ENCODE measurements at regions not wholly inside any gene's neighbourhood (a gene's known extent, or its start where the extent isn't known, plus 50 kb on each side); places are given as distances from the start of the nearest gene placed in this dataset.
"Not testable (repeated sequence)": the region's sequence is repeated elsewhere in the genome, so short reads cannot be mapped to it uniquely, and the experiment has no call there.

DNA sequence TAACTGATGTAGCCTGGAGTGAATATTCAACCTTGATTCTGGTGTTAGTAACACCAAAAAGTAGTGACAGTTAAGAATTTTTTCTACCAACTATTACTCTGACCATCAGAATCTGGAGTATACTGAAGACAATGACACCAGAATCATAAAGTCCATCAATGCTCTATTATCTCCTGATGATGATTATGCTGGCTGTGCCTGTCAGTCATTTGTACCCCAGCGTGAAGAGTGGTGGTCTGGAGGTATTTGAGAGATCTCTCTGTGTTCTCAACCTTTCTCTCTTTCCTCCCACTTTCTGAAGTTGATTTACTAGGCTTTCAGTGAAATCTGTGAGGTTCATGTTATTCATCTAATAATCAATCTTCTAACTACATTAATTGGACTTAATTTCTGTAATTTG, 615.4 kb downstream of the SLC16A7 start:
- no peaks in the 10 kb centered on the region for H4K20me1 ChIP-seq (ENCODE audit: insufficient read depth, low read length)
- H3K4me1 ChIP-seq (ENCODE audit: low read length), result no peaks in the 10 kb centered on the region
- no peaks in the 10 kb centered on the region; the same call in 1 of the 2 replicates for H3K9me3 ChIP-seq (ENCODE audit: insufficient read depth, low read length)
- H3K4me3 ChIP-seq (ENCODE audit: low read length), result no peak overlapping the region
- no peak overlapping the region for H3K4me2 ChIP-seq (ENCODE audit: low read length)
- H3K27me3 ChIP-seq (ENCODE audit: low read depth, low read length), result no peaks in the 10 kb centered on the region
- no peaks in the 10 kb centered on the region for H3K36me3 ChIP-seq (replicated peaks; ENCODE audit: low read depth, low read length)
- H3K27ac ChIP-seq (ENCODE audit: low read length), result no peak overlapping the region
- TF ChIP-seq CTCF (IDR thresholded peaks at IDR 0.05; ENCODE audit: low read depth, low read length) (no peak), EZH2phosphoT487 (IDR thresholded peaks at IDR 0.05; ENCODE audit: low read depth) (no peak)
- no peak overlapping the region for H3K9ac ChIP-seq (ENCODE audit: low read length)
- no peaks in the 10 kb centered on the region for H3K79me2 ChIP-seq (ENCODE audit: low read length)
- H2AFZ ChIP-seq (ENCODE audit: low read depth, low read length), result no peak overlapping the region

GRCh38 chr12:60212159-60213000, 616.6 kb downstream of the SLC16A7 start:
- Histone ChIP-seq H3K27me3 (ENCODE audit: low read depth, low read length) (no peaks in the 10 kb centered on the region), H2AFZ (ENCODE audit: low read depth, low read length) (no peak overlapping the region), H3K79me2 (ENCODE audit: low read length) (no peaks in the 10 kb centered on the region), H3K27ac (ENCODE audit: low read length) (no peak overlapping the region), H3K9ac (ENCODE audit: low read length) (no peak overlapping the region), H3K4me3 (ENCODE audit: low read length) (no peak overlapping the region), H3K36me3 (replicated peaks; ENCODE audit: low read depth, low read length) (no peaks in the 10 kb centered on the region), H3K4me1 (ENCODE audit: low read length) (no peaks in the 10 kb centered on the region), H4K20me1 (ENCODE audit: insufficient read depth, low read length) (no peaks in the 10 kb centered on the region), H3K9me3 (ENCODE audit: insufficient read depth, low read length) (no peaks in the 10 kb centered on the region; the same call in 1 of the 2 replicates), H3K4me2 (ENCODE audit: low read length) (no peak overlapping the region)
- no peak for TF ChIP-seq EZH2phosphoT487 (IDR thresholded peaks at IDR 0.05; ENCODE audit: low read depth)
- TF ChIP-seq CTCF (IDR thresholded peaks at IDR 0.05; ENCODE audit: low read depth, low read length), result no peak

DNA sequence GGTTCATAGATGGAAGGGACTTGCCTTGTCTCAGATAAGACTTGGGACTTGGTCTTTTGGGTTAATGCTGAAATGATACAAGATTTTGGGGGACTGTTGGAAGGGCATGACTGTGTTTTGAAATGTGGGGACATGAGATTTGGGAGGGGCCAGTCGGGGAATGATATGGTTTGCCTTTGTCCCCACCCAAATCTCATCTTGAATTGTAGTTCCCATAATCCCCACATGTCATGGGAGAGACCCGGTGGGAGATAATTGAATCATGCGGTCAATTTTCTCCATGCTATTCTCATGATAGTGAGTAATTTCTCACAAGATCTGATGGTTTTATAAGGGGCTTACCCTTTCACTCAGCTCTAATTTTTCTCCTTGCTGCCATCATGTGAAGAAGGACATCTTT, 617.4 kb downstream of the SLC16A7 start:
- H3K9ac ChIP-seq (ENCODE audit: low read length); H2AFZ ChIP-seq (ENCODE audit: low read depth, low read length); H3K27ac ChIP-seq (ENCODE audit: low read length); H3K4me2 ChIP-seq (ENCODE audit: low read length); H3K36me3 ChIP-seq (replicated peaks; ENCODE audit: low read depth, low read length); H4K20me1 ChIP-seq (ENCODE audit: insufficient read depth, low read length); H3K4me3 ChIP-seq (ENCODE audit: low read length); H3K9me3 ChIP-seq (ENCODE audit: insufficient read depth, low read length); H3K79me2 ChIP-seq (ENCODE audit: low read length); H3K4me1 ChIP-seq (ENCODE audit: low read length); H3K27me3 ChIP-seq (ENCODE audit: low read depth, low read length): not testable (repeated sequence)

- Histone ChIP-seq H3K27me3 (ENCODE audit: low read depth, low read length) (no peaks in the 10 kb centered on the region), H2AFZ (ENCODE audit: low read depth, low read length) (no peak overlapping the region), H3K36me3 (replicated peaks; ENCODE audit: low read depth, low read length) (no peaks in the 10 kb centered on the region), H3K4me1 (ENCODE audit: low read length) (no peaks in the 10 kb centered on the region), H3K27ac (ENCODE audit: low read length) (no peak overlapping the region), H3K4me2 (ENCODE audit: low read length) (no peak overlapping the region), H3K9ac (ENCODE audit: low read length) (no peak overlapping the region), H4K20me1 (ENCODE audit: insufficient read depth, low read length) (no peaks in the 10 kb centered on the region), H3K9me3 (ENCODE audit: insufficient read depth, low read length) (no peaks in the 10 kb centered on the region; the same call in 1 of the 2 replicates), H3K79me2 (ENCODE audit: low read length) (no peaks in the 10 kb centered on the region), H3K4me3 (ENCODE audit: low read length) (no peak overlapping the region)
- TF ChIP-seq CTCF (IDR thresholded peaks at IDR 0.05; ENCODE audit: low read depth, low read length) (no peak), EZH2phosphoT487 (IDR thresholded peaks at IDR 0.05; ENCODE audit: low read depth) (no peak)
These were observed 620.4 kb downstream of the SLC16A7 start for GRCh38 chr12:60216226-60216625.

Data from OCI-LY3 (cell line).